ENCODE measurements at regions not wholly inside any gene's neighbourhood (a gene's known extent, or its start where the extent isn't known, plus 50 kb on each side); places are given as distances from the start of the nearest gene placed in this dataset.

- no peaks in the 10 kb centered on the region for H3K36me3 ChIP-seq (ENCODE audit: control insufficient read depth in 4 of 4, insufficient read depth in 4 of 4, low read length in 3 of 4)
- POLR2A ChIA-PET = interaction anchor here (0.6 kb wide), 1 partner anchor 21 kb away, joined by 3 read pairs; no protein-coding TSS in a partner anchor
- peaks cover 4 to 18% (median 7%) of the 10 kb centered on the region in 5 experiments for H3K27me3 ChIP-seq (replicated peaks in 2 of 5; ENCODE audit: control insufficient read depth in 4 of 5, insufficient read depth in 5 of 5, low read length in 4 of 5)
- no peak for DNase-seq
- CTCF ChIA-PET = interaction anchor here (0.7 kb wide), 1 partner anchor 638 kb away, joined by 3 read pairs; no protein-coding TSS in a partner anchor
- 98% methylated on average over 5 of the region's 5 CpGs for WGBS (ENCODE audit: insufficient coverage)
- H3K4me1 ChIP-seq (ENCODE audit: control extremely low read depth in 1 of 4, control insufficient read depth in 4 of 4, insufficient read depth in 4 of 4, low read length in 3 of 4) = no peaks in the 10 kb centered on the region
- H3K4me3 ChIP-seq (ENCODE audit: control insufficient read depth in 1 of 7, extremely low read depth in 1 of 7, insufficient read depth in 4 of 7, low read depth in 2 of 7, low read length in 6 of 7) = no peak overlapping the region
- peaks cover 3 to 14% (median 6%) of the 10 kb centered on the region in 5 experiments for H3K9me3 ChIP-seq (ENCODE audit: control extremely low read depth in 1 of 5, control insufficient read depth in 4 of 5, insufficient read depth in 2 of 5, low read depth in 1 of 5, low read length in 4 of 5)
- H3K27ac ChIP-seq (ENCODE audit: insufficient read depth in 1 of 2, low read depth in 1 of 2, low read length in 2 of 2, poor library complexity in 1 of 2, severe bottlenecking in 2 of 2) = no peak overlapping the region
Observed at GRCh38 chr1:55747408-55747841, 532.3 kb upstream of the USP24 start.

- Histone ChIP-seq H3K4me3 (ENCODE audit: control insufficient read depth in 1 of 7, extremely low read depth in 1 of 7, insufficient read depth in 4 of 7, low read depth in 2 of 7, low read length in 6 of 7) (no peak overlapping the region), H3K36me3 (ENCODE audit: control insufficient read depth in 4 of 4, insufficient read depth in 4 of 4, low read length in 3 of 4) (no peaks in the 10 kb centered on the region), H3K4me1 (ENCODE audit: control extremely low read depth in 1 of 4, control insufficient read depth in 4 of 4, insufficient read depth in 4 of 4, low read length in 3 of 4) (no peaks in the 10 kb centered on the region), H3K9me3 (ENCODE audit: control extremely low read depth in 1 of 5, control insufficient read depth in 4 of 5, insufficient read depth in 2 of 5, low read depth in 1 of 5, low read length in 4 of 5) (peaks cover 3 to 14% (median 6%) of the 10 kb centered on the region in 5 experiments), H3K27me3 (replicated peaks in 2 of 5; ENCODE audit: control insufficient read depth in 4 of 5, insufficient read depth in 5 of 5, low read length in 4 of 5) (peaks cover 4 to 21% (median 10%) of the 10 kb centered on the region in 5 experiments), H3K27ac (ENCODE audit: insufficient read depth in 1 of 2, low read depth in 1 of 2, low read length in 2 of 2, poor library complexity in 1 of 2, severe bottlenecking in 2 of 2) (no peak overlapping the region)
- CTCF ChIA-PET = interaction anchor here (1.3 kb wide), 1 partner anchor 8 kb away, joined by 4 read pairs; no protein-coding TSS in a partner anchor
- POLR2A ChIA-PET = interaction anchor here (0.6 kb wide), 1 partner anchor 1554 kb away, joined by 5 read pairs; no protein-coding TSS in a partner anchor
- no peak for DNase-seq
Observed at GRCh38 chr1:55746710-55747109, 531.5 kb upstream of the USP24 start.

GRCh38 chr1:55741516-55741915 is 526.4 kb upstream of the USP24 start:
- ChIA-PET POLR2A (no interaction called here), CTCF (no interaction called here)
- Histone ChIP-seq H3K36me3 (ENCODE audit: control insufficient read depth in 4 of 4, insufficient read depth in 4 of 4, low read length in 3 of 4) (no peaks in the 10 kb centered on the region), H3K9me3 (ENCODE audit: control extremely low read depth in 1 of 5, control insufficient read depth in 4 of 5, insufficient read depth in 2 of 5, low read depth in 1 of 5, low read length in 4 of 5) (peaks cover 1 to 12% (median 3%) of the 10 kb centered on the region in 5 experiments), H3K27me3 (replicated peaks in 2 of 5; ENCODE audit: control insufficient read depth in 4 of 5, insufficient read depth in 5 of 5, low read length in 4 of 5) (peaks cover 4 to 14% (median 8%) of the 10 kb centered on the region in 5 experiments), H3K4me1 (ENCODE audit: control extremely low read depth in 1 of 4, control insufficient read depth in 4 of 4, insufficient read depth in 4 of 4, low read length in 3 of 4) (no peaks in the 10 kb centered on the region), H3K4me3 (ENCODE audit: control insufficient read depth in 1 of 7, extremely low read depth in 1 of 7, insufficient read depth in 4 of 7, low read depth in 2 of 7, low read length in 6 of 7) (no peak overlapping the region), H3K27ac (ENCODE audit: insufficient read depth in 1 of 2, low read depth in 1 of 2, low read length in 2 of 2, poor library complexity in 1 of 2, severe bottlenecking in 2 of 2) (no peak overlapping the region)
- no CpG with 5 or more reads among the region's 1 CpG for WGBS (ENCODE audit: insufficient coverage)
- peak in 1 of 3 donors; percentile 1 for DNase-seq

GRCh38 chr1:55735106-55735505 is 519.9 kb upstream of the USP24 start:
- ChIA-PET POLR2A (no interaction called here), CTCF (no interaction called here)
- no peak overlapping the region for H3K4me3 ChIP-seq (ENCODE audit: control insufficient read depth in 1 of 7, extremely low read depth in 1 of 7, insufficient read depth in 4 of 7, low read depth in 2 of 7, low read length in 6 of 7)
- no peak overlapping the region for H3K27ac ChIP-seq (ENCODE audit: insufficient read depth in 1 of 2, low read depth in 1 of 2, low read length in 2 of 2, poor library complexity in 1 of 2, severe bottlenecking in 2 of 2)
- no peaks in the 10 kb centered on the region for H3K36me3 ChIP-seq (ENCODE audit: control insufficient read depth in 4 of 4, insufficient read depth in 4 of 4, low read length in 3 of 4)
- no peaks in the 10 kb centered on the region for H3K4me1 ChIP-seq (ENCODE audit: control extremely low read depth in 1 of 4, control insufficient read depth in 4 of 4, insufficient read depth in 4 of 4, low read length in 3 of 4)
- H3K27me3 ChIP-seq (replicated peaks in 2 of 5; ENCODE audit: control insufficient read depth in 4 of 5, insufficient read depth in 5 of 5, low read length in 4 of 5) = peaks cover 0 to 11% (median 5%) of the 10 kb centered on the region in 5 experiments
- DNase-seq = no peak
- H3K9me3 ChIP-seq (ENCODE audit: control extremely low read depth in 1 of 5, control insufficient read depth in 4 of 5, insufficient read depth in 2 of 5, low read depth in 1 of 5, low read length in 4 of 5) = no peaks in the 10 kb centered on the region

- POLR2A ChIA-PET = interaction anchor here (0.7 to 0.8 kb wide), 2 partner anchors 21 to 434 kb away, joined by 3 read pairs; no protein-coding TSS in a partner anchor
Observed at GRCh38 chr1:55726994-55727393, 511.8 kb upstream of the USP24 start.

GRCh38 chr1:55725378-55725777 is 510.2 kb upstream of the USP24 start:
- Histone ChIP-seq H3K27me3 (replicated peaks in 2 of 5; ENCODE audit: control insufficient read depth in 4 of 5, insufficient read depth in 5 of 5, low read length in 4 of 5) (peaks cover 0 to 5% (median 0%) of the 10 kb centered on the region in 5 experiments), H3K4me3 (ENCODE audit: control insufficient read depth in 1 of 7, extremely low read depth in 1 of 7, insufficient read depth in 4 of 7, low read depth in 2 of 7, low read length in 6 of 7) (no peak overlapping the region), H3K27ac (ENCODE audit: insufficient read depth in 1 of 2, low read depth in 1 of 2, low read length in 2 of 2, poor library complexity in 1 of 2, severe bottlenecking in 2 of 2) (no peak overlapping the region), H3K9me3 (ENCODE audit: control extremely low read depth in 1 of 5, control insufficient read depth in 4 of 5, insufficient read depth in 2 of 5, low read depth in 1 of 5, low read length in 4 of 5) (no peaks in the 10 kb centered on the region), H3K4me1 (ENCODE audit: control extremely low read depth in 1 of 4, control insufficient read depth in 4 of 4, insufficient read depth in 4 of 4, low read length in 3 of 4) (no peaks in the 10 kb centered on the region), H3K36me3 (ENCODE audit: control insufficient read depth in 4 of 4, insufficient read depth in 4 of 4, low read length in 3 of 4) (no peaks in the 10 kb centered on the region)
- CTCF ChIA-PET = no interaction called here
- WGBS (ENCODE audit: insufficient coverage) = no CpG with 5 or more reads among the region's 1 CpG
- POLR2A ChIA-PET = no interaction called here
- no peak for DNase-seq

More at GRCh38 chr1:55726994-55727393, 511.8 kb upstream of the USP24 start:
- WGBS (ENCODE audit: insufficient coverage) = 100% methylated on average over 1 of the region's 3 CpGs
- no peaks in the 10 kb centered on the region for H3K36me3 ChIP-seq (ENCODE audit: control insufficient read depth in 4 of 4, insufficient read depth in 4 of 4, low read length in 3 of 4)
- DNase-seq = no peak
- H3K9me3 ChIP-seq (ENCODE audit: control extremely low read depth in 1 of 5, control insufficient read depth in 4 of 5, insufficient read depth in 2 of 5, low read depth in 1 of 5, low read length in 4 of 5) = no peaks in the 10 kb centered on the region
- peaks cover 0 to 4% (median 0%) of the 10 kb centered on the region in 5 experiments for H3K27me3 ChIP-seq (replicated peaks in 2 of 5; ENCODE audit: control insufficient read depth in 4 of 5, insufficient read depth in 5 of 5, low read length in 4 of 5)
- no peak overlapping the region for H3K27ac ChIP-seq (ENCODE audit: insufficient read depth in 1 of 2, low read depth in 1 of 2, low read length in 2 of 2, poor library complexity in 1 of 2, severe bottlenecking in 2 of 2)
- no peaks in the 10 kb centered on the region for H3K4me1 ChIP-seq (ENCODE audit: control extremely low read depth in 1 of 4, control insufficient read depth in 4 of 4, insufficient read depth in 4 of 4, low read length in 3 of 4)
- CTCF ChIA-PET = no interaction called here
- no peak overlapping the region for H3K4me3 ChIP-seq (ENCODE audit: control insufficient read depth in 1 of 7, extremely low read depth in 1 of 7, insufficient read depth in 4 of 7, low read depth in 2 of 7, low read length in 6 of 7)

- H3K27ac ChIP-seq (ENCODE audit: insufficient read depth in 1 of 2, low read depth in 1 of 2, low read length in 2 of 2, poor library complexity in 1 of 2, severe bottlenecking in 2 of 2) = no peak overlapping the region
Observed at GRCh38 chr1:55724551-55725325, 509.6 kb upstream of the USP24 start.

More at GRCh38 chr1:55724551-55725325, 509.6 kb upstream of the USP24 start:
- H3K9me3 ChIP-seq (ENCODE audit: control extremely low read depth in 1 of 5, control insufficient read depth in 4 of 5, insufficient read depth in 2 of 5, low read depth in 1 of 5, low read length in 4 of 5) = no peaks in the 10 kb centered on the region
- H3K36me3 ChIP-seq (ENCODE audit: control insufficient read depth in 4 of 4, insufficient read depth in 4 of 4, low read length in 3 of 4) = no peaks in the 10 kb centered on the region
- H3K4me3 ChIP-seq (ENCODE audit: control insufficient read depth in 1 of 7, extremely low read depth in 1 of 7, insufficient read depth in 4 of 7, low read depth in 2 of 7, low read length in 6 of 7) = no peak overlapping the region
- no peak for DNase-seq
- CTCF ChIA-PET = no interaction called here
- POLR2A ChIA-PET = no interaction called here
- H3K4me1 ChIP-seq (ENCODE audit: control extremely low read depth in 1 of 4, control insufficient read depth in 4 of 4, insufficient read depth in 4 of 4, low read length in 3 of 4) = no peaks in the 10 kb centered on the region
- WGBS (ENCODE audit: insufficient coverage) = 100% methylated on average over 3 of the region's 7 CpGs
- H3K27me3 ChIP-seq (replicated peaks in 2 of 5; ENCODE audit: control insufficient read depth in 4 of 5, insufficient read depth in 5 of 5, low read length in 4 of 5) = peaks cover 0 to 9% (median 0%) of the 10 kb centered on the region in 5 experiments

All from common myeloid progenitor, CD34-positive (primary cell).